WI38 (cell line): ENCODE measurements at regions not wholly inside any gene's neighbourhood (a gene's known extent, or its start where the extent isn't known, plus 50 kb on each side); places are given as distances from the start of the nearest gene placed in this dataset.

ENCODE experiments used
- H3K4me3 ChIP-seq: 2 replicates; pipeline ENCODE4 v1.5.1; 2011; ENCODE audit warnings: low read depth, mild to moderate bottlenecking, control low read depth, low read length
- TF ChIP-seq, protein P1 (sequence below): IDR thresholded peaks from 2 replicates; pipeline ENCODE4 v1.5.1; 2012; ENCODE audit warnings: low read depth, mild to moderate bottlenecking, control low read depth, low read length

GRCh38 chr7:400901-401485 lies 111.0 kb downstream of the FOXL3 start:
- TF ChIP-seq, protein P1, sequence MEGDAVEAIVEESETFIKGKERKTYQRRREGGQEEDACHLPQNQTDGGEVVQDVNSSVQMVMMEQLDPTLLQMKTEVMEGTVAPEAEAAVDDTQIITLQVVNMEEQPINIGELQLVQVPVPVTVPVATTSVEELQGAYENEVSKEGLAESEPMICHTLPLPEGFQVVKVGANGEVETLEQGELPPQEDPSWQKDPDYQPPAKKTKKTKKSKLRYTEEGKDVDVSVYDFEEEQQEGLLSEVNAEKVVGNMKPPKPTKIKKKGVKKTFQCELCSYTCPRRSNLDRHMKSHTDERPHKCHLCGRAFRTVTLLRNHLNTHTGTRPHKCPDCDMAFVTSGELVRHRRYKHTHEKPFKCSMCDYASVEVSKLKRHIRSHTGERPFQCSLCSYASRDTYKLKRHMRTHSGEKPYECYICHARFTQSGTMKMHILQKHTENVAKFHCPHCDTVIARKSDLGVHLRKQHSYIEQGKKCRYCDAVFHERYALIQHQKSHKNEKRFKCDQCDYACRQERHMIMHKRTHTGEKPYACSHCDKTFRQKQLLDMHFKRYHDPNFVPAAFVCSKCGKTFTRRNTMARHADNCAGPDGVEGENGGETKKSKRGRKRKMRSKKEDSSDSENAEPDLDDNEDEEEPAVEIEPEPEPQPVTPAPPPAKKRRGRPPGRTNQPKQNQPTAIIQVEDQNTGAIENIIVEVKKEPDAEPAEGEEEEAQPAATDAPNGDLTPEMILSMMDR: no peak
- H3K4me3 ChIP-seq: no peak overlapping the region

GRCh38 chr7:401495-401894 lies 111.5 kb downstream of the FOXL3 start:
- H3K4me3 ChIP-seq: no peak overlapping the region
- TF ChIP-seq, protein P1: no peak

DNA sequence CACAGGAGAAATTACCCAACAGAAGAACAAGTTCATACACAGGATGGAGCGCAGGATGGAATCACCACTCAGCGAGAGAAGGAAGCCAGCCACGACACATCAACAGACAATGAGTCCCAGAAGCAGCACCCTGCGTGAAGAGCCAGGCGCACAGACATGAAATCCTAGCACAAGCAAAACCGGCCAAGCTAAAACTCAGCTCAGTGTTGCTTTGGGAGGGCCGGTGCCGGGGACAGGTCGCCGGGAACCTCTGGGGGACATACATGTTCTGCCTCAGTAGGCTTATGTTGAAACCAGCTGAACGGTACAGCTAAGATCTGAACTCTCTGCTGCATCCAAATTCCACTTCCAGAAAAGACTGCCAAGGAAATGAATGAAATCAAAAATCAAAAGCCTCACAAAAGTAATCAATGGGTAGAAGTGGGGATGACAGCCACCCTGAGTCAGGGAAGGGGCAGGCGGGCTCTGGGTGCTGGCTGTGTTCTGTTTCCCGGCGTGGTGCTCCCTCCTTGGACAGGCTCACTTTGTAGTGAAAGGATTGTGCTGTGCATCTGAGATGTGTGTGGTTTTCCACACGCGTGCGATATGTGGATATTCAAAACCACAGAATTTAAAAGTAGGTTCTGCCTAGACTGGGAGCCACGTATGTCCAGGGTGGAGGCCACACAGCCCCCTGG lies 114.7 kb downstream of the PDGFA start:
- TF ChIP-seq, protein P1: no peak
- H3K4me3 ChIP-seq: no peak overlapping the region

DNA sequence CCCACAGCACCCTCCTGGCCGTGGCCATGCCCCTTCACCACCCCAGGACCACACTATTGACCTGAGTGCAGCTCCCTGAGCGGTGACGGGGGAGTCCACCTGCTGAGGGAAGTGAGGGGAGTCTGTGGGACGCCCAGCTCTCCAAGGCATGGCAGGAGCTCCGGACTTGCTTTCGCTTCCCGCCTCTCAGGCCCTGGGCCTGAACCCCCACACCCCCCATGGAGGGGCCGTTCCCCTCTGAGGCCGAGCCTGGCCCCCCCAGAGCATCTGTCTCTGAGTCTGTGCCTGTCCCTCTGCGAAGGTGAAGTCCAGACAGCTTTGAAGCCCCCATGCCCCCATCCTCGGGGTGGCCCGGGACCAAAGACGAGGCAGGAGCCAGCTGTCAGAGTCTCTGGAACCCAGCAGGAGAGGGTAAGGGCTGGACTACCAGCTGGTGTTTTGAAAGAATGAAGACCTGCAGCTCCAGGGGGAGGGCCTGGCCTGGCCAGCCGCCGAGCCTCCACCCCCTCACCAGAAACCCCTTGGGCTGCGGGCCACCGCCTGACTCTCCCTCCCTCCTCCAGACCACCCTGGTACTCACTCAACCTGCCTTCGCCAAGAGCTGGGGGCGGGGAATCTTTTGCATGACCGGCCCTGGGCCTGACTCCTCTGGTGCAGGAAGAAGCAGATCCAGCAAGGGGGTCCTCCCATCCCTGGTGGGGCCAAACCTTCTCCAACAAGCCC lies 114.0 kb downstream of the PDGFA start:
- TF ChIP-seq, protein P1: no peak
- no peak overlapping the region for H3K4me3 ChIP-seq

DNA sequence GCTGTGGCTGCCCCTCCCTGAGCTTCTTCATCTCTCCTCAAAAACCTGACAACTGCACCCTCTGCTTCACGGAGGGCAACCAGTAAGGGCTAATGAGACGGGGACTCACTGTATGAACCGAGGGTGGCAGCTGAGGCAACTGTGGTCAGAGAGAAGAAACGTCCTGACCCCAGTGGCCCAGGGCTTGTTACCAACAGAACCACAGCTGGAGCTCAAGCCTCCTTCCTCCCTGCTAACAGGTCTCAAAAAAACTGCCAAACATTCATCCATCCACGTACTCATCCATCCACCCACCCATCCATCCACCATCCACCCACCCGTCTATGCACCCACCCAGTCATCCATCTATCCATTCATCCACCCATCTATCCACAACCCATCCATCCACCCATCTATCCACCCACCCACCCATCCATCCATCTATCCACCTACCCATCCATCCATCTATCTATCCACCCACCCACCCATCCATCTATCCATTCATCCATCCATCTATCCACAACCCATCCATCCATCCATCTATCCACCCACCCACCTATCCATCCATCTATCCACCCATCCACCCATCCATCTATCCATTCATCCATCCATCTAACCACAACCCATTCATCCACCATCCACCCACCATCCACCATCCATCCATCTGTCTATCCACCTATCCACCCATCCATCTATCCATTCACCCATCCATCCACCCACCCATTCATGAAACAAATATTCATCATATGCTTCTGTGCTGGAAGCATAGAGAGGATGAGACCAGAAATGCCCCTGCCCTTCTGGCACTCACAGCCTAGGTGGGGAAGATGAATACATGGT lies 111.7 kb downstream of the PDGFA start:
- H3K4me3 ChIP-seq: no peak overlapping the region
- TF ChIP-seq, protein P1: no peak

DNA sequence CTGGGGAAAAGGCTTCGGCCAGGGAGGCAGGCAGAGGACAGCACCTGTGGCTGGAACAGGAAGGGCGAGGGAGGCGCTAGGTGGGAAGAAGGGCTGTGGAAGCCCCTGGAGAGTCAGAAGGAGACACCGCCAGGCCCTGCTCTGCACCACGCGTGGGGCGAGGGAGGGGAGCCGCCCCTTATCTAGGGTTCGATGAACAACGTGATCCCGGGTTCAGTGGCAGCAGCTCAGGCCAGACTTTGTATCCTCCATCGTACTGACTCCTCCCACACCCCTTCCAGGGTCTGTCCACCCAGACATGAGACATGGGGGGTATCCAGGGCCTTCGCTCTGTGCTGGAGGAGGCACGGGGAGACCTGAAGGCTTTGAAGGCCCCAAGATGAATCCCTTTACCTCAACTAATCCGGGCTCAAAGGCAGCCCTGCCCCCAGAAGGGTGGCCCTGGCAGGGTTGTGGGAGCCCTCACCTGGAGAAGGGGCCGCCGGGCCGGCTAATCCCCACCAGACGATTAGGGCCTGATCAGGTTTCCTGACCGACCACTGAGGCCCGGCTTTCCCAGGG lies 110.8 kb downstream of the PDGFA start:
- no peak overlapping the region for H3K4me3 ChIP-seq
- TF ChIP-seq, protein P1: no peak
